ENCODE measurements at regions not wholly inside any gene's neighbourhood (a gene's known extent, or its start where the extent isn't known, plus 50 kb on each side); places are given as distances from the start of the nearest gene placed in this dataset.

- no peak overlapping the region for H3K4me3 ChIP-seq (replicated peaks in 1 of 2; ENCODE audit: low read depth in 2 of 2, low read length in 2 of 2)
- no peak for DNase-seq (ENCODE audit: low read depth in 2 of 2)
Measured at GRCh38 chr12:13350946-13351345, 154.4 kb downstream of the EMP1 start.

GRCh38 chr12:13350381-13350780 is 153.9 kb downstream of the EMP1 start:
- H3K4me3 ChIP-seq (replicated peaks in 1 of 2; ENCODE audit: low read depth in 2 of 2, low read length in 2 of 2), result no peak overlapping the region
- DNase-seq (ENCODE audit: low read depth in 2 of 2), result no peak
- TF ChIP-seq CTCF (IDR thresholded peaks at IDR 0.05; ENCODE audit: low read depth, low read length), result no peak

More at GRCh38 chr12:13350946-13351345, 154.4 kb downstream of the EMP1 start:
- no peak for TF ChIP-seq CTCF (IDR thresholded peaks at IDR 0.05; ENCODE audit: low read depth, low read length)

GRCh38 chr12:13348464-13348863 is 151.9 kb downstream of the EMP1 start:
- no peak overlapping the region for H3K4me3 ChIP-seq (replicated peaks in 1 of 2; ENCODE audit: low read depth in 2 of 2, low read length in 2 of 2)
- no peak for DNase-seq (ENCODE audit: low read depth in 2 of 2)
- no peak for TF ChIP-seq CTCF (IDR thresholded peaks at IDR 0.05; ENCODE audit: low read depth, low read length)

- H3K4me3 ChIP-seq (replicated peaks in 1 of 2; ENCODE audit: low read depth in 2 of 2, low read length in 2 of 2), result no peak overlapping the region
- TF ChIP-seq CTCF (IDR thresholded peaks at IDR 0.05; ENCODE audit: low read depth, low read length), result no peak
- peak; percentile 24 to 91 for DNase-seq (ENCODE audit: low read depth in 2 of 2)
Measured at GRCh38 chr12:13347241-13348043, 150.9 kb downstream of the EMP1 start.

GRCh38 chr12:13345722-13346121 is 149.2 kb downstream of the EMP1 start:
- no peak for DNase-seq (ENCODE audit: low read depth in 2 of 2)
- no peak for TF ChIP-seq CTCF (IDR thresholded peaks at IDR 0.05; ENCODE audit: low read depth, low read length)
- H3K4me3 ChIP-seq (replicated peaks in 1 of 2; ENCODE audit: low read depth in 2 of 2, low read length in 2 of 2), result no peak overlapping the region

GRCh38 chr12:13343375-13343774 is 146.8 kb downstream of the EMP1 start:
- no peak for TF ChIP-seq CTCF (IDR thresholded peaks at IDR 0.05; ENCODE audit: low read depth, low read length)
- H3K4me3 ChIP-seq (replicated peaks in 1 of 2; ENCODE audit: low read depth in 2 of 2, low read length in 2 of 2), result no peak overlapping the region
- DNase-seq (ENCODE audit: low read depth in 2 of 2), result peak in 1 of 2 donors; percentile 60

Measured in cardiac fibroblast (primary cell).